Calu3 (cell line): ENCODE measurements at regions not wholly inside any gene's neighbourhood (a gene's known extent, or its start where the extent isn't known, plus 50 kb on each side); places are given as distances from the start of the nearest gene placed in this dataset.

Source experiments
- BruUV-seq: library from RNA; stranded (reverse); fragments of 400-500 nt; replicated peaks from 2 replicates; lab custom pipeline; 2021; lab: Mats Ljungman, UMichigan
- CTCF ChIA-PET: fragments of 300-600 bp; sonication (Branson Sonifier 250); formaldehyde crosslinking; loops from one replicate; lab custom pipeline; 2022; ENCODE audit warnings: antibody characterized with exemption; lab: Charles Lee
- DNase-seq: peaks from one replicate; pipeline ENCODE4 v3.0.0; 2022
- H3K27ac Mint-ChIP-seq: one replicate; pipeline ENCODE4 v1.8.0; 2022; ENCODE audit warnings: mixed read lengths; ENCODE audit not compliant: unreplicated experiment
- H3K27me3 Mint-ChIP-seq: one replicate; pipeline ENCODE4 v1.8.0; 2022; ENCODE audit warnings: mixed read lengths; ENCODE audit not compliant: unreplicated experiment
- H3K36me3 Mint-ChIP-seq: one replicate; pipeline ENCODE4 v1.8.0; 2022; ENCODE audit warnings: mild to moderate bottlenecking, moderate library complexity, mixed read lengths; ENCODE audit not compliant: insufficient read depth, unreplicated experiment
- H3K4me1 Mint-ChIP-seq: one replicate; pipeline ENCODE4 v1.8.0; 2022; ENCODE audit warnings: mild to moderate bottlenecking, low read depth, mixed read lengths; ENCODE audit not compliant: unreplicated experiment
- H3K4me3 Mint-ChIP-seq: one replicate; pipeline ENCODE4 v1.8.0; 2022; ENCODE audit warnings: mild to moderate bottlenecking, low read depth, moderate library complexity, mixed read lengths; ENCODE audit not compliant: unreplicated experiment
- H3K9me3 Mint-ChIP-seq: one replicate; pipeline ENCODE4 v1.8.0; 2022; ENCODE audit warnings: low read depth, mixed read lengths; ENCODE audit not compliant: unreplicated experiment
- CTCF ChIP-seq: fragments of 200-600 bp; IDR thresholded peaks from one replicate; pipeline ENCODE4 v1.8.0; 2022; ENCODE audit warnings: antibody characterized with exemption; ENCODE audit not compliant: unreplicated experiment
- intact Hi-C: fragments of 100-400 bp; cut with micrococcal nuclease; formaldehyde crosslinking; loops from one replicate; pipeline ENCODE4 v1.10.0; 2022; ENCODE audit not compliant: unreplicated experiment

DNA sequence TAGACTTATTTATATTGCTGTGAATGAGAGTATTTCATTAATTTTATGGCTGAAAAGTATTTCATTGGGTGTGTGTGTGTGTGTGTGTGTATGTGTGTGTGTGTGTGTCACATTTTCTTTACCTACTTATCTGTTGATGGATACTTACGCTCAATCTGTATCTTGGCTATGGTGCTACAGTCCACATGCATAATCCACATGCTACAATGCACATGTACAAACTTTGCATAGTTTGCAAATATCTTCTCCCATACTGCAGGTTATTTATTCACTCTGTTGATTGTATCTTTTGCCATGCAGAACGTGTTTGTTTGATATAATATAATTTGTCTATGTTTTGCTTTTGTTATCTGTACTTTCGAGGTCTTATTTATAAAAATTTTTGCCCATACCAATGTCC lies 167.8 kb downstream of the RAB28 start:
- Mint-ChIP-seq H3K4me1 (no peaks in the 10 kb centered on the region), H3K27ac (no peak overlapping the region), H3K9me3 (peaks cover 13% of the 10 kb centered on the region), H3K27me3 (no peaks in the 10 kb centered on the region), H3K4me3 (no peak overlapping the region), H3K36me3 (no peaks in the 10 kb centered on the region)
- TF ChIP-seq CTCF, result no peak
- DNase-seq, result no peak
- no TSS peak for BruUV-seq
- CTCF ChIA-PET, result no interaction called here
- intact Hi-C loops, result no loop called here

DNA sequence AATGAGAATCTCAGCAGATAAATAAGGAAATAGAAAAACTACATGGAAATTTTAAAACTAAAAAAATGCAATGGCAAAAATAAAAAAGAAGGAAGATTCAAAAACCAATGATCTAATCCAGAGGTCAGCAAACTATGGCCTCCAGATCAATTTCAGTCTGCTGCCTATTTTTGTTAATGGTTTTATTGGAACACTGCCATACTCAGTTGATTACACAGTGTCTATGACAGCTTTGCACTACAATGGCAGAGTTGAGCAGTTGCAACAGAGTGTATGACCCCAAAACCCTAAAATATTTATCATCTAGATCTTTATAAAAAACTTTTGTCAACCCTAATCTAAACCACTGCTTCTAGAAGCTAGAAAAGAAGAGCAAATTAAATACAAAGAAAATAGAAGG lies 170.3 kb downstream of the RAB28 start:
- Mint-ChIP-seq H3K4me3 (no peak overlapping the region), H3K36me3 (no peaks in the 10 kb centered on the region), H3K9me3 (peaks cover 10% of the 10 kb centered on the region), H3K27ac (no peak overlapping the region), H3K4me1 (no peaks in the 10 kb centered on the region), H3K27me3 (no peaks in the 10 kb centered on the region)
- CTCF ChIA-PET, result no interaction called here
- DNase-seq, result no peak
- intact Hi-C loops, result no loop called here
- TF ChIP-seq CTCF, result no peak
- no TSS peak for BruUV-seq

GRCh38 chr4:13312264-13312663 lies 171.9 kb downstream of the RAB28 start:
- CTCF ChIA-PET, result no interaction called here
- Mint-ChIP-seq H3K4me3 (no peak overlapping the region), H3K36me3 (no peaks in the 10 kb centered on the region), H3K27ac (no peak overlapping the region), H3K27me3 (no peaks in the 10 kb centered on the region), H3K9me3 (peaks cover 10% of the 10 kb centered on the region), H3K4me1 (no peaks in the 10 kb centered on the region)
- no peak for DNase-seq
- intact Hi-C loops, result no loop called here
- no TSS peak for BruUV-seq
- TF ChIP-seq CTCF, result no peak

DNA sequence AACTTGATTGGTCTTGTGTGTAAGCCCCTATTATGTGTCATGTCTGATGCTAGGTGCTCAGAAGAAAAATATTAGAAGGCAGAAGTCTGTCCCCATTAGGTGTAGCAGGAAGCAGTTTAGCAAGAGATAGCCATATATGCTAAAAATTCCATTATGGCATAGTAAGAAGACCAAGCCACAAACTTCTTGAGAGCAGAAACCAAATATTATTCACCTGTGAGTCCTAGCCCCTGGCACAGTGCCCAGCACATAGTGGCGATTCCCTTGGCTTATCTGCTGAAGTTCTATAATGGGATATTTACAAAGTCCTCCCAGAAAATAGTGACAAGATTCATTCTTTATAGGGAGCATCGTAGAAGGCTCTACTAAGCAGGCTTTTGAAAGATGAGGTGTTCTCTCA lies 174.4 kb downstream of the RAB28 start:
- Mint-ChIP-seq H3K36me3 (no peaks in the 10 kb centered on the region), H3K4me1 (no peaks in the 10 kb centered on the region), H3K9me3 (peaks cover 17% of the 10 kb centered on the region), H3K4me3 (no peak overlapping the region), H3K27ac (no peak overlapping the region), H3K27me3 (no peaks in the 10 kb centered on the region)
- intact Hi-C loops, result no loop called here
- no peak for DNase-seq
- no peak for TF ChIP-seq CTCF
- BruUV-seq, result no TSS peak
- CTCF ChIA-PET, result no interaction called here

- CTCF ChIA-PET, result no interaction called here
- intact Hi-C loops, result no loop called here
- TF ChIP-seq CTCF, result no peak
- Mint-ChIP-seq H3K9me3 (peaks cover 18% of the 10 kb centered on the region), H3K36me3 (no peaks in the 10 kb centered on the region), H3K4me3 (no peak overlapping the region), H3K27ac (no peak overlapping the region), H3K4me1 (no peaks in the 10 kb centered on the region), H3K27me3 (no peaks in the 10 kb centered on the region)
- DNase-seq, result no peak
- no TSS peak for BruUV-seq
Observed at GRCh38 chr4:13306356-13306755, 177.8 kb downstream of the RAB28 start.
